ENCODE measurements at regions not wholly inside any gene's neighbourhood (a gene's known extent, or its start where the extent isn't known, plus 50 kb on each side); places are given as distances from the start of the nearest gene placed in this dataset.
"Not testable (repeated sequence)": the region's sequence is repeated elsewhere in the genome, so short reads cannot be mapped to it uniquely, and the experiment has no call there.

DNA sequence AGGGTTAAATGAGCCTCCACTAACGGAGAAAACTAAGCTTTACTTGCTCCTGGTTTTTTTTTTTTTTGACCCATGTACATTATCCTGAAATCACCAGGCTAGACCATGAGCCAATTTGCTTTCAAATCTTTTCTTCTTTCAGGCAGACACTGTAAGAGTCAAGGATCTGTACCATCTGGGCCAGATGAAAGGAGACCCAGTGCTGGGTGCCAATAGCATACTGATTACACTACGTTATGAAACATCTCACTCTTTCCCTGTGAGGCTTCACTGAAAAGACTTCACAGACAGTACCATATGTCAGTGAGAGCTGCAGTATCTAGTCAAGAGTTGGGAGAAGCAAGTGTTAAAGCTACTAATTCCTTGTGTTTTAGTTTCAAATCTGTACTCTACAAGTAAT lies 161.2 kb upstream of the PTPRD start:
- no peaks in the 10 kb centered on the region for H3K27me3 ChIP-seq
- H3K36me3 ChIP-seq, result no peaks in the 10 kb centered on the region
- H3K4me3 ChIP-seq, result no peak overlapping the region
- DNase-seq, result no peak
- no peaks in the 10 kb centered on the region for H3K9me3 ChIP-seq

- Histone ChIP-seq H3K9me3 (peaks cover 2% of the 10 kb centered on the region; the same call in 1 of the 2 replicates), H3K36me3 (no peaks in the 10 kb centered on the region), H3K27me3 (no peaks in the 10 kb centered on the region), H3K4me3 (no peak overlapping the region)
- no peak for DNase-seq
These were observed 172.5 kb upstream of the PTPRD start for GRCh38 chr9:10785255-10785654.

DNA sequence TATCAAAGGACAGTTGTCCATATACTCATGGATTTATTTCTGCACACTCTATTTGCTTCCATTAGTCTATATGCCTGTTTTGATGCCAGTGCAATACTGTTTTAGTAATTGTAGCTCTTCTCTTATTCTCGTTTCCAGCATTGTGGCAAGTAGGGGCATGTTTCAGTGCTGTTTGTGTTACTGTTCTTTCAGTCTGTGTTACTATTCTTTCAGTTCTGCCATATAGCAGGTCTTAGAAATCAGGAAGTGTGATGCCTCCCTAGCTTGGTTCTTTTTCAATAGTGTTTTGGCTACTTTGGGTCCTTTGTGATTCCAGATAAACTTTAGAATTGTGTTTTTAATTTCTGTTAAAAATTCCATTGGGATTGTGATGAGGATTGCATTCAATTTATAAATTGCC lies 180.5 kb upstream of the PTPRD start:
- Histone ChIP-seq H3K4me3 (no peak overlapping the region), H3K27me3 (no peaks in the 10 kb centered on the region), H3K36me3 (no peaks in the 10 kb centered on the region), H3K9me3 (no peaks in the 10 kb centered on the region)
- DNase-seq, result no peak

GRCh38 chr9:10804486-10804885 lies 191.7 kb upstream of the PTPRD start:
- Histone ChIP-seq H3K9me3 (no peaks in the 10 kb centered on the region), H3K27me3 (no peaks in the 10 kb centered on the region)

DNA sequence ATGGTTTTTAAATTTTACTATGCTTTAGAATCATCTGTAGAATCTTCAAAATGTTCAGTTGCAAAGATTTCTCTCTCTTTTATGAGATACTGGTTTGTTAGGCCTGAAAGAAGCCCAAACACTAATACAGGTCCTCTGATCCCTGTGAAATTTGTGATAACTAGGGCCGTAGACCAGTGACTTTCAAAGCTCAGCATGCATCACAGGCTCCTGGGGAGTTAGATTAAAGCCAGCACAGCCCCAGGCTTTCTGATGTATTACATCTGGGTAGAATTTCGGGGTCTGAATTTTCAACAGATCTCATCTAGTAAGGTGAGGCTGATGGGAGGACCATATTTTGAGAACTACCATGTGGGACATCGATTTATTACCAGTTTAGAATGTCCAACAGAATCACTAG lies 194.1 kb upstream of the PTPRD start:
- H3K27me3 ChIP-seq, result no peaks in the 10 kb centered on the region
- DNase-seq, result no peak
- H3K36me3 ChIP-seq, result no peaks in the 10 kb centered on the region
- H3K9me3 ChIP-seq, result no peaks in the 10 kb centered on the region
- no peak overlapping the region for H3K4me3 ChIP-seq

More at GRCh38 chr9:10804486-10804885, 191.7 kb upstream of the PTPRD start:
- DNase-seq, result no peak
- no peaks in the 10 kb centered on the region for H3K36me3 ChIP-seq
- H3K4me3 ChIP-seq, result no peak overlapping the region

GRCh38 chr9:10818206-10818605 lies 205.4 kb upstream of the PTPRD start:
- no peak overlapping the region for H3K4me3 ChIP-seq
- no peak for DNase-seq

DNA sequence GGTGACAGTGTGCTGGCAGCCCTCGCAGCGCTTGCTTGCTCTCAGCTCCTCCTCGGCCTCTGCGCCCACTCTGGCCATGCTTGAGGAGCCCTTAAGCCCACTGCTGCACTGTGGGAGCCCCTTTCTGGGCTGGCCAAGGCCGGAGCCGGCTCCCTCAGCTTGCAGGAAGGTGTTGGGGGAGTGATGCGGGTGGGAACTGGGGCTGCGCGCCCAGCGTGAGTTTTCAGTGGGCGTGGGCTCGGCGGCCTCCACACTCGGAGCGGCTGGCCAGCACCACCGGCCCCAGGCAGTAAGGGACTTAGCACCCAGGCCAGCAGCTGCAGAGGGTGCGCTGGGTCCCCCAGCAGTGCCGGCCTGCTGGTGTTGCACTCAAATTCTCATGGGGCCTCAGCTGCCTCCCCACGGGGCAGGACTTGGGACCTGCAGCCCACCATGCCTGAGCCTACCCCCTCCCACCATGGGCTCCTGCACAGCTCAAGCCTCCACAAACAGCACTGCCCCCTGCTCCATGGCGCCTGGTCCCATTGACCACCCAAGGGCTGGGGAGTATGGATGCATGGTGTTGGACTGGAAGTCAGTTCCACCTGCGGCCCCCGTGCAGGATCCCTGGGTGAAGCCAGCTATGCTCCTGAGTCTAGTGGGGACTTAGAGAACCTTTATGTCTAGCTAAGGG lies 223.1 kb upstream of the PTPRD start:
- DNase-seq, result no peak
- no peaks in the 10 kb centered on the region for H3K36me3 ChIP-seq
- H3K9me3 ChIP-seq, result no peaks in the 10 kb centered on the region
- H3K27me3 ChIP-seq, result no peaks in the 10 kb centered on the region
- H3K4me3 ChIP-seq, result no peak overlapping the region

More at GRCh38 chr9:10818206-10818605, 205.4 kb upstream of the PTPRD start:
- no peaks in the 10 kb centered on the region for H3K27me3 ChIP-seq
- H3K9me3 ChIP-seq, result no peaks in the 10 kb centered on the region
- H3K36me3 ChIP-seq, result no peaks in the 10 kb centered on the region

DNA sequence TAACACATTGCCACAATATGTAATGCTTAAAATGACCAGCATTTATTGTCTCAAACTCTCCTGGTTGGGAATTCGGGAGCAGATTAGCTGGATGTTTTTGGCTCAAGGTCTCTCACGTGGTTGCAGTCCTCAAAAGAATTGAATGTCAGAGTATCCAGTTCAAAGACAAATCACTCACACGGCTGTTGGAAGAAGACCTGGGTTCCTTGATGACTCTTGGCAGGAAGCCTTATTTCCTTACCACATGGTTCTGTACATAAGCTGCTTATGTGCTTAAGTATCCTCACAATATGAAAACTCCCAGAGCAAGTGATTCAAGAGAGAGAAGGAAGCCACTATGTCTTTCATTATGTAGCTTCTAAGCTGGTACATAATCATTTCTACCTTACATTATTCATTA lies 230.3 kb upstream of the PTPRD start:
- Histone ChIP-seq H3K36me3 (no peaks in the 10 kb centered on the region), H3K9me3 (no peaks in the 10 kb centered on the region), H3K4me3 (no peak overlapping the region), H3K27me3 (no peaks in the 10 kb centered on the region)
- no peak for DNase-seq

GRCh38 chr9:10855847-10856246 lies 243.0 kb upstream of the PTPRD start:
- Histone ChIP-seq H3K36me3 (no peaks in the 10 kb centered on the region), H3K27me3 (no peaks in the 10 kb centered on the region)
- no peak for DNase-seq

GRCh38 chr9:10858817-10859216 lies 246.0 kb upstream of the PTPRD start:
- no peak for DNase-seq
- H3K9me3 ChIP-seq, result no peaks in the 10 kb centered on the region
- no peaks in the 10 kb centered on the region for H3K36me3 ChIP-seq

More at GRCh38 chr9:10855847-10856246, 243.0 kb upstream of the PTPRD start:
- Histone ChIP-seq H3K4me3 (no peak overlapping the region), H3K9me3 (no peaks in the 10 kb centered on the region)

DNA sequence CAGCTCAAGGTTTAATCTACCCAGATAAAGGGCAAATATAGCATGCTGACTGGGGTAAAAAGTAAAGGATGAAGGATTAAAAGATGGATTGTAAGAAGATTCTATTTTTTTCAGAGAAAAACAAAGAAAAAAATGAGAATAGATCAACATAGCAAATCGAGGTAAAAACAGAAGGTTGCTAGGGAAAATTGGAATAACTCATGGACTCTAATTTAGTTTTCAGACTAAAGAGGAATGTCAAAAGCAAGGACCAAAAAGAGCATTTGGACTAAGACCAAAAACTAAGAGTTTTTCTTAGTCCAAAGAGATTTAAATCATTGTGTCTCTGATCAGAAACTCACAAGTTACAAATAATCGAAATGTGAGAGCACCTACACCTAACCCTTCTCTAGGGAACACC lies 250.7 kb upstream of the PTPRD start:
- H3K9me3 ChIP-seq, result no peaks in the 10 kb centered on the region
- H3K27me3 ChIP-seq, result no peaks in the 10 kb centered on the region
- H3K4me3 ChIP-seq, result no peak overlapping the region
- H3K36me3 ChIP-seq, result no peaks in the 10 kb centered on the region
- DNase-seq, result no peak

More at GRCh38 chr9:10858817-10859216, 246.0 kb upstream of the PTPRD start:
- Histone ChIP-seq H3K4me3 (no peak overlapping the region), H3K27me3 (no peaks in the 10 kb centered on the region)

DNA sequence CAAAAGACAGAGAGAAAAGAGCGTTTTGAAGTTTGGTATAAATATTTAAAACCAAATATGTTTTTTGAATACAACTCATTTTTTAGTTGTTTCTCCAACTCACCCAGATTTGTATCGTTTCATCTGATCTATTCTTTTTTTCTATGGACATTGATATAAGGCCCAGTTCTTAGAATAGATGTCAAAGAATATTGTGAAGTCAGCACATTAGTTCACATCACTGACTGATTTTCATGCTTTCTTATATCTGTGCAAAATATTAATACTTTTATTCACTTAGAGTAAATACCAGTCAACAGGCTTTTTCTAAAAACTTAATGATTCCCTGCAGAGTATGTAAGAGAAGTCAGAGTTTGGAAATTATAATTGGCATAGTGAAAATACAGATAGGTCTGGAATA lies 254.4 kb upstream of the PTPRD start:
- no peak for DNase-seq
- Histone ChIP-seq H3K9me3 (no peaks in the 10 kb centered on the region), H3K36me3 (no peaks in the 10 kb centered on the region), H3K4me3 (no peak overlapping the region), H3K27me3 (no peaks in the 10 kb centered on the region)

GRCh38 chr9:10869687-10870086 lies 256.9 kb upstream of the PTPRD start:
- no peaks in the 10 kb centered on the region for H3K36me3 ChIP-seq
- no peak for DNase-seq
- no peaks in the 10 kb centered on the region for H3K27me3 ChIP-seq
- H3K4me3 ChIP-seq, result no peak overlapping the region
- H3K9me3 ChIP-seq, result no peaks in the 10 kb centered on the region

DNA sequence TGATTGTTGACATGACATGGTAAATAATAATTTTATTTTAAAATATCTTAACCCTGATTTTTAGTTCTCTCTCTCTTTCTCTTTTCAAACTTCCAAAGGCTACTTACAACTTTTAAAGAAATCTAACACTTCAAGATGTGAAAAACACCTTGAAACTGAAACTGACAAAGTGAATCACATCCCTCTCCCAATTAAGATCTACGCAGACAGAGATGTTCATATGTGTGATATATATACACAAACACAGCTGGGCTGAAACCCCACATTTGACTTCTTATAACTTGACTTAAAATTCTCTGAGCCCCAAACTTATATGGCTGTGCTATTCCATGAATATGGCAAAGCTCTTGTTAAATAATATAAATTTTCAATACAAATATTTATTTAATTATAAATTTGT lies 261.2 kb upstream of the PTPRD start:
- H3K27me3 ChIP-seq, result no peaks in the 10 kb centered on the region
- no peak overlapping the region for H3K4me3 ChIP-seq
- no peaks in the 10 kb centered on the region for H3K9me3 ChIP-seq
- DNase-seq, result no peak
- no peaks in the 10 kb centered on the region for H3K36me3 ChIP-seq

GRCh38 chr9:10875752-10876151 lies 262.9 kb upstream of the PTPRD start:
- Histone ChIP-seq H3K9me3 (no peaks in the 10 kb centered on the region), H3K4me3 (no peak overlapping the region), H3K36me3 (no peaks in the 10 kb centered on the region), H3K27me3 (no peaks in the 10 kb centered on the region)
- no peak for DNase-seq

- no peaks in the 10 kb centered on the region for H3K27me3 ChIP-seq
- H3K4me3 ChIP-seq, result no peak overlapping the region
- DNase-seq, result no peak
- H3K9me3 ChIP-seq, result no peaks in the 10 kb centered on the region
- H3K36me3 ChIP-seq, result no peaks in the 10 kb centered on the region
These were observed 263.5 kb upstream of the PTPRD start for GRCh38 chr9:10876333-10876732.

- H3K4me3 ChIP-seq, H3K9me3 ChIP-seq, H3K27me3 ChIP-seq, H3K36me3 ChIP-seq, DNase-seq: not testable (repeated sequence)
These were observed 277.5 kb upstream of the PTPRD start for GRCh38 chr9:10890266-10890665.

- DNase-seq, result no peak
These were observed 286.7 kb upstream of the PTPRD start for GRCh38 chr9:10899509-10899908.

More at GRCh38 chr9:10899509-10899908, 286.7 kb upstream of the PTPRD start:
- H3K27me3 ChIP-seq, result no peaks in the 10 kb centered on the region
- no peak overlapping the region for H3K4me3 ChIP-seq
- H3K9me3 ChIP-seq, result no peaks in the 10 kb centered on the region
- no peaks in the 10 kb centered on the region for H3K36me3 ChIP-seq
